Activated naive CD4-positive, alpha-beta T cell treated with anti-CD3 and anti-CD28 coated beads for 36 hours (primary cell): ENCODE measurements at regions not wholly inside any gene's neighbourhood (a gene's known extent, or its start where the extent isn't known, plus 50 kb on each side); places are given as distances from the start of the nearest gene placed in this dataset.
"Not testable (repeated sequence)": the region's sequence is repeated elsewhere in the genome, so short reads cannot be mapped to it uniquely, and the experiment has no call there.

Experiments
- CTCF ChIA-PET: fragments of 350-600 bp; sonication (Branson Sonifier 250); formaldehyde crosslinking; loops from one replicate; lab custom pipeline; 2021; ENCODE audit warnings: antibody characterized with exemption; lab: Charles Lee
- DNase-seq: peaks from one replicate; pipeline ENCODE4 v3.0.0-alpha.2; 2020
- H3K27ac Mint-ChIP-seq: one replicate; pipeline ENCODE4 v1.8.0; 2021; ENCODE audit warnings: mild to moderate bottlenecking, mixed read lengths
- H3K27me3 Mint-ChIP-seq: one replicate; pipeline ENCODE4 v1.8.0; 2021; ENCODE audit warnings: low read depth, mixed read lengths
- H3K36me3 Mint-ChIP-seq: one replicate; pipeline ENCODE4 v1.8.0; 2021; ENCODE audit warnings: low read depth, mixed read lengths
- H3K4me1 Mint-ChIP-seq: one replicate; pipeline ENCODE4 v1.8.0; 2021; ENCODE audit warnings: low read depth, mixed read lengths
- H3K4me3 Mint-ChIP-seq: one replicate; pipeline ENCODE4 v1.8.0; 2021; ENCODE audit warnings: mild to moderate bottlenecking, moderate library complexity, mixed read lengths
- H3K9me3 Mint-ChIP-seq: one replicate; pipeline ENCODE4 v1.8.0; 2021; ENCODE audit warnings: mixed read lengths
- intact Hi-C: fragments of 100-400 bp; cut with micrococcal nuclease; formaldehyde crosslinking; loops from one replicate; pipeline ENCODE4 v1.15.1; 2023

GRCh38 chr4:111296466-111296865 lies 673.6 kb upstream of the PITX2 start:
- DNase-seq: no peak
- intact Hi-C loops: no loop called here
- Mint-ChIP-seq H3K27me3 (no peaks in the 10 kb centered on the region), H3K9me3 (peaks cover 2% of the 10 kb centered on the region), H3K36me3 (no peaks in the 10 kb centered on the region), H3K4me3 (no peak overlapping the region), H3K4me1 (no peaks in the 10 kb centered on the region), H3K27ac (no peak overlapping the region)
- CTCF ChIA-PET: interaction anchor here (0.5 kb wide), 1 partner anchor 326 kb away, joined by 3 read pairs; no protein-coding TSS in a partner anchor

GRCh38 chr4:111303806-111304205 lies 680.9 kb upstream of the PITX2 start:
- Mint-ChIP-seq H3K4me1 (no peaks in the 10 kb centered on the region), H3K9me3 (peaks cover 8% of the 10 kb centered on the region), H3K27me3 (no peaks in the 10 kb centered on the region), H3K4me3 (no peak overlapping the region), H3K27ac (no peak overlapping the region), H3K36me3 (no peaks in the 10 kb centered on the region)
- no peak for DNase-seq
- CTCF ChIA-PET: interaction anchor here (0.7 kb wide), 1 partner anchor 575 kb away, joined by 3 read pairs; no protein-coding TSS in a partner anchor
- intact Hi-C loops: no loop called here

- intact Hi-C loops: no loop called here
- DNase-seq: no peak
- Mint-ChIP-seq H3K4me3 (no peak overlapping the region), H3K9me3 (no peaks in the 10 kb centered on the region), H3K27me3 (no peaks in the 10 kb centered on the region), H3K36me3 (no peaks in the 10 kb centered on the region), H3K27ac (no peak overlapping the region), H3K4me1 (no peaks in the 10 kb centered on the region)
- CTCF ChIA-PET: no interaction called here
These were observed 700.6 kb upstream of the PITX2 start for GRCh38 chr4:111323496-111323895.

GRCh38 chr4:111323916-111324315 lies 701.0 kb upstream of the PITX2 start:
- no peak overlapping the region for H3K4me3 Mint-ChIP-seq
- H3K9me3 Mint-ChIP-seq: no peaks in the 10 kb centered on the region
- CTCF ChIA-PET: no interaction called here
- no peak for DNase-seq
- H3K36me3 Mint-ChIP-seq: no peaks in the 10 kb centered on the region
- no peaks in the 10 kb centered on the region for H3K27me3 Mint-ChIP-seq
- H3K27ac Mint-ChIP-seq: no peak overlapping the region
- intact Hi-C loops: no loop called here
- no peaks in the 10 kb centered on the region for H3K4me1 Mint-ChIP-seq

- H3K27ac Mint-ChIP-seq: no peak overlapping the region
- no peak for DNase-seq
- intact Hi-C loops: no loop called here
- H3K4me3 Mint-ChIP-seq: no peak overlapping the region
- H3K9me3 Mint-ChIP-seq: no peaks in the 10 kb centered on the region
- CTCF ChIA-PET: no interaction called here
- no peaks in the 10 kb centered on the region for H3K27me3 Mint-ChIP-seq
- H3K4me1 Mint-ChIP-seq: no peaks in the 10 kb centered on the region
- no peaks in the 10 kb centered on the region for H3K36me3 Mint-ChIP-seq
These were observed 703.6 kb upstream of the PITX2 start for GRCh38 chr4:111326450-111326849.

- intact Hi-C loops: loop anchor here (10.0 kb wide), 1 partner anchor 564 kb away; no protein-coding TSS in a partner anchor
- CTCF ChIA-PET: no interaction called here
- DNase-seq: no peak
- Mint-ChIP-seq H3K27ac (no peak overlapping the region), H3K27me3 (no peaks in the 10 kb centered on the region), H3K4me1 (no peaks in the 10 kb centered on the region), H3K36me3 (no peaks in the 10 kb centered on the region), H3K4me3 (no peak overlapping the region), H3K9me3 (no peaks in the 10 kb centered on the region)
These were observed 707.9 kb upstream of the PITX2 start for GRCh38 chr4:111330786-111331185.

- Mint-ChIP-seq H3K36me3 (no peaks in the 10 kb centered on the region), H3K4me1 (no peaks in the 10 kb centered on the region), H3K4me3 (no peak overlapping the region), H3K27me3 (no peaks in the 10 kb centered on the region), H3K9me3 (no peaks in the 10 kb centered on the region), H3K27ac (no peak overlapping the region)
- no peak for DNase-seq
- CTCF ChIA-PET: no interaction called here
- intact Hi-C loops: loop anchor here (10.0 kb wide), 1 partner anchor 560 kb away; no protein-coding TSS in a partner anchor
These were observed 711.5 kb upstream of the PITX2 start for GRCh38 chr4:111334361-111334760.

- H3K4me1 Mint-ChIP-seq, H3K36me3 Mint-ChIP-seq, CTCF ChIA-PET, H3K27me3 Mint-ChIP-seq, H3K4me3 Mint-ChIP-seq, H3K9me3 Mint-ChIP-seq, DNase-seq, H3K27ac Mint-ChIP-seq: not testable (repeated sequence)
- intact Hi-C loops: loop anchor here (10.0 kb wide), 1 partner anchor 557 kb away; no protein-coding TSS in a partner anchor
These were observed 714.5 kb upstream of the PITX2 start for GRCh38 chr4:111337186-111337876.

GRCh38 chr4:111359602-111360001 lies 736.7 kb upstream of the PITX2 start:
- Mint-ChIP-seq H3K4me3 (no peak overlapping the region), H3K36me3 (no peaks in the 10 kb centered on the region), H3K27me3 (no peaks in the 10 kb centered on the region), H3K4me1 (no peaks in the 10 kb centered on the region), H3K27ac (no peak overlapping the region), H3K9me3 (peaks cover 2% of the 10 kb centered on the region)
- DNase-seq: no peak
- CTCF ChIA-PET: no interaction called here
- intact Hi-C loops: no loop called here

- Mint-ChIP-seq H3K4me1 (no peaks in the 10 kb centered on the region), H3K4me3 (no peak overlapping the region), H3K27me3 (no peaks in the 10 kb centered on the region), H3K9me3 (peaks cover 1% of the 10 kb centered on the region), H3K27ac (no peak overlapping the region), H3K36me3 (no peaks in the 10 kb centered on the region)
- intact Hi-C loops: no loop called here
- DNase-seq: no peak
- CTCF ChIA-PET: no interaction called here
These were observed 738.0 kb upstream of the PITX2 start for GRCh38 chr4:111360906-111361305.

GRCh38 chr4:111362941-111363361 lies 740.1 kb upstream of the PITX2 start:
- DNase-seq: no peak
- Mint-ChIP-seq H3K36me3 (no peaks in the 10 kb centered on the region), H3K4me3 (no peak overlapping the region), H3K9me3 (peaks cover 1% of the 10 kb centered on the region), H3K27ac (no peak overlapping the region), H3K4me1 (no peaks in the 10 kb centered on the region), H3K27me3 (no peaks in the 10 kb centered on the region)
- CTCF ChIA-PET: no interaction called here
- intact Hi-C loops: no loop called here

- H3K27ac Mint-ChIP-seq: not testable (repeated sequence)
These were observed 755.0 kb upstream of the PITX2 start for GRCh38 chr4:111377880-111378279.

GRCh38 chr4:111388561-111388960 lies 756.7 kb upstream of the FAM241A start:
- H3K27ac Mint-ChIP-seq: no peak overlapping the region
- intact Hi-C loops: no loop called here

More at GRCh38 chr4:111377880-111378279, 755.0 kb upstream of the PITX2 start:
- H3K4me1 Mint-ChIP-seq, H3K4me3 Mint-ChIP-seq, DNase-seq, H3K9me3 Mint-ChIP-seq, CTCF ChIA-PET, H3K27me3 Mint-ChIP-seq, intact Hi-C loops, H3K36me3 Mint-ChIP-seq: not testable (repeated sequence)

More at GRCh38 chr4:111388561-111388960, 756.7 kb upstream of the FAM241A start:
- CTCF ChIA-PET: no interaction called here
- Mint-ChIP-seq H3K36me3 (no peaks in the 10 kb centered on the region), H3K27me3 (no peaks in the 10 kb centered on the region), H3K4me3 (no peak overlapping the region), H3K4me1 (no peaks in the 10 kb centered on the region), H3K9me3 (peaks cover 6% of the 10 kb centered on the region)
- DNase-seq: no peak
